Fibroblast of skin of right quadriceps (primary cell): ENCODE measurements at regions not wholly inside any gene's neighbourhood (a gene's known extent, or its start where the extent isn't known, plus 50 kb on each side); places are given as distances from the start of the nearest gene placed in this dataset.
"Not testable (repeated sequence)": the region's sequence is repeated elsewhere in the genome, so short reads cannot be mapped to it uniquely, and the experiment has no call there.

Experiments used
- DNase-seq: peaks from one replicate; pipeline ENCODE4 v3.0.0-alpha.2; 2013

DNA sequence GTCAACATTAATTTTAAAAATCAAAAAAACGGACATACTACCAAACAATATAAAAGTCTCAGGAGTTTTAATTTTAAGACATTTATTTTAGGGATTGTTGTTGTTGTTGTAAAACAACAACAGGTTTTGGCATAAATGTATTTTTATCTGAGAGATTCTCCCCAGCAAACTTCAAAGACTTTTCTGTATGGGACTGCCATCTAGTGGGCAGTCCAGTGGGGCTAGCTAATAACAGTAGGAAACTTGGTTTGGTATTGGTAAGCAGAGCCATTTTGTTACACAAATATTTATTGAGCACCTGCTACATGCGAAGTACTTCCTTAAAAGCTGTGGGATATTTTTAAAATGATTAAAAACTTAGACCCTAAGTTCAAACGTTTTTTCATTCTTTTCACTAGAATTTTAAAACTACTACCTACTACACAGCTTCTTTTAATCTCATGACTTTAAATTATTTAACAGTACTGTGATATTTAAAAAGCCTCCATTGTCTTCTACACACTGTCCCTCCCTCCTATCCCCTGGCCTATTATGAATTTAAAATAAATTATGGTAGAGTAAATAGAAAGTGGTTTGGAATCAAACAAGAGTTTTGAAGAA is 1028.4 kb upstream of the INTU start:
- DNase-seq: peak; percentile 54

DNA sequence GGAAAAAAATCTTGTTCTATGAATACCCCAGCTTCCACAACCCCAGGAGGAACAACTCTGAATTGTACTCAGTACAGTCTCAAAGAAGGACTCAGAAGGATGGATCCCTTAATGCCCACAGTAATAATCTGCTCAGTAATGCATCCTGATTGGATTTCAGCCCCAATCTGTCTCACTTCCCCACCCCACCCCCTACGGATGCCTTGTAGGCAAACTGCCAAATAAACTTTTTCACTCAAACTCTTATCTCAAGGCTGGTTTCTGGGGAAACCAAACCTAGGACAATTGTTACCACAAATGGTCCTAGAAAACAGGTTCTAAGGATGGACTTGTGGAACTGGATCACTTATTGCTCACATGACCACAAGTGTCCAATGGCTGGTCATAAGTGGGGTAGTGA is 1021.8 kb upstream of the INTU start:
- DNase-seq: no peak

DNA sequence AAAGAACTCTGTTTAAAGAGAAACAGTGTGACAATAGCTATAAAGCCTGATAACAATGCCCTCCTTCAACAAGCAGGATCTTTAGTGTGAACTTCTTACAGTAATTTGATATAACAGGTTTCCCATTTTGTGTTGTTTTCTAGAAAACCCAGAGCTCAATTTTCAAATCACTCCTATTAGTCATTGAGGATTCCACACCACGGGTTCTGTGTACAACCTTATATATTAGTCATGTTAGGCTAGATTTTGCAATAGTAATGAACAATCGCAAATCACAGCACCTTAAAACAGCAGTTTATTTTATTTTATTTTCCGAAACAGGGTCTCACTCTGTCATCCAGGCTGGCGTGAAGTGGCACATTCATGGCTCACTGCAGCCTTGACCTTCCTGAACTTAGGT is 1020.9 kb upstream of the INTU start:
- DNase-seq: peak; percentile 69

DNA sequence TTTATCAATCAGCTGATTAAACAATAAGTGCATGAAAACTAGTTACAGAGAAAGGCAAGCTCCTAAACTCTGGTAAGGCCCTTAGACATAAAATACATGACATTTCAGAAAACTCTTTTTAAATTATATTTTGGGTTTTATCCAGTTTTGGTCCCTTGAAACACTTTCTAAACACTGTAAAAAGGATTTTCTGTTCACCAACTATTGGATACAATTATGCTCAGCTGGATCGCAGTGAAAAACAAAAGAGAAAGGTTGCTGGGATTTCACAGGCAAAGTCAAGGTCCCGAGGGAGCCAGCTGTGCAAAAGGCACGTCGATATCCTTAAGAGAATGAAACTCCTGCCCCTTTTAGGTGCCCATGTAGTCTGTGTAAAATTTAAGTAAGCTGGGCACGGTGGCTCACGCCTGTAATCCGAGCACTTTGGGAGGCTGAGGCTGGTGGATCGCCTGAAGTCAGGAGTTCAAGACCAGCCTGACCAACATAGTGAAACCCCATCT is 1018.4 kb upstream of the INTU start:
- DNase-seq: no peak

DNA sequence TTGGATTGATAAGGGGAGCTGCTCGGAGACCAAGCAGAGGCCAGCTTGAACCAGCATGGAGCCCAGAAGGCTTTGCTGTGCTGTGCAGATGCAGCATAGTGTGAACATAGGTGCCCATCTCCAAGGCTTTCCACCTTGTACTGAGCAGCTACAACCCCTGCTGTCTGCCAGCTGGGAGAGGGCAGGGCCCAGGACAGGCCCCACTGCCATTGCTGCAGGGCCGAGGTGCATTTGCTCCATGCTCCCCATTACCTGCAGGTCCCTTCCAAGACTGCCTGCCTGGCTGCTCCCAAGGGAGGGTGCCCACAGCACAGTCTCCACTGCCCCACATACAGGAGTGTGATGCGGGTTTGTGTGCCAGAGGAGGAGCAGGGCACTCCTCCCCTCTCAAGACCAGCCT is 1016.0 kb upstream of the INTU start:
- DNase-seq: no peak

DNA sequence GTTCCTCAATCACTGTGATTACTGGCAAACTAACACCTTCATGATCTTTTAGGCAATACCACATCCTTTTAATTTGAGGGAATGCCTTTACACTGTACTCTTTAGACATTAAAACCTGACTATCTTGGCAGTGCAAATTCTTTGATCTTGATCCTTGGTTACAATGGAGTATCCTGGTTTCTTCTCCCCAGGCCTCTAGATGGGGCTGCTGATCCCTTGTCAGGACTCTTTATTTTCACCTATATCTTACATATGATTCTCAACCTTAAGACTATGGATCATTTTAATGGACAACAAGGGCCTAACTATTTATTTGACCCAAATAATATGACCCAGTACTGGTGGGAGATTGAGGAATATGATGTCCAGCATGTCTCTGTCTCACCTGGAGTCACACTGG is 1005.5 kb upstream of the INTU start:
- DNase-seq: peak; percentile 28

DNA sequence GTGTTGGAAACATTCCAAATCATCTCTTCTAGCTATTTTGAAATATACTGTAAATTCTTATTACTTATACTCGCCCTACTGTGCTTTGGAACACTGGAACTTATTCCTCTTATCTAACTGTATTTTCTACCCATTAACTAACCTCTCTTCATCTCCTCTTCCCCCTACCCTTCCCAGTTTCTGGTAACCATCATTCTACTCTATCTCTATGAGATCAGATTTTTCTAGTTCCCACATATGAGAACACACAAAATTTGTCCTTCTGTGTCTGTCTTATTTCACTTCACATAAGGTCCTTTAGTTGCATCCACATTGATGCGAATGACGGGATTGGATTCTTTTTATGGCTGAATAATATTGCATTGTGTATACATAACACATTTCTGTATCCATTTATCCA is 1003.8 kb upstream of the INTU start:
- no peak for DNase-seq

DNA sequence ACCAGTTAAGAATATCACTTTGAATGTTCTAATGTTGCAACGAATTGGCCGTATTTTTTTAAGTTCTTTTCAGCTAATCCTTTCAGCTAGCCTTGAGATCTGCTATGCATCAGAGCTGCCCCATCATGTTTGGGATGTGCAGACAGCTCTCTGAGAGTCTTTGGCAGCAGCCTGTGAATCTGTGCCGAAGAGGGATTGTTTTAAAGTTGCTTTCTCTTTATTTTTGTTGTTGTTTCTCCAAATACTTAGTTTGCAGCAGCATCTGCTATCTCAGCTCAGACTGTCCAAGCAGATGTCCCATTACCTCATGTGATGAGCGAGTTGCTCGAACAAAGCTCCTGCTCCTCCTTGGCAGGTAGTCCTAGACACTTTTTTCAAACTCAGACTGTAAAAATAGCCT is 1002.5 kb upstream of the INTU start:
- DNase-seq: peak; percentile 23

DNA sequence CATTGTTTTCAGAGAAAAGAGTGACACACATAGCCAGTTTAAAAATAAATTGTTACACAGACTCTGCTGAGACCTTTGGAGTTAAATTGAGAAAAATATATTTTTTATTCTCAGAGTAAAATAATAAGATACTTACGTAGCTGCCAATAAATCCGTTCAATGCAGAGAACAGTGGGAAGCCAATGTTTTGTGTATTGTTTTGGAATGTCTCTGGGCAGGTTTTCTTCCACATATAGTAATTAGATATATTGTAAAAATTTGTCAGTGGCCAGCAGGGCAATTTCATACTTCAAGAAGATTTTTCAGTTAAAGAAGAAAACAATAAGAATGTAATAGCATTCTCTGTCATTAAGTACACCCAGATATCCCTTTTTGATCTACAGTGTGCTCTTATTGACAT is 999.5 kb upstream of the INTU start:
- no peak for DNase-seq

DNA sequence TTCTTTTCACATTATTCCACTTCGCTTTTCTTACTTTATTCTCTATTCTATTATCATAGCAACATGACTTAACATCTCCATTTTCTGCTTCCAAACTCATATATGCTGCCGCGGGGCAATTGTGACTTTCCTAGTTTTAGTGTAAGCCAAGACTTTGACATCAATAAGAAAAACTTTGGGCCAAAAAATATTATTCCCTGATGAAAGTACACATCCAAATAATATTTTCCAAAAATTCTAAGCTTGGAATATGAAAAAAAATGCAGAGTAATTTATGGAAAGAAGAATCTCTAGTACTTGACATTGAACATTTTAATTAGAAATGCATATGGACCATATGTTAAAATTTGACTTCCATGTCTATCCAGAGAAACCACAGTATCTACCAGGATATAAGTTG is 995.1 kb upstream of the INTU start:
- DNase-seq: no peak

DNA sequence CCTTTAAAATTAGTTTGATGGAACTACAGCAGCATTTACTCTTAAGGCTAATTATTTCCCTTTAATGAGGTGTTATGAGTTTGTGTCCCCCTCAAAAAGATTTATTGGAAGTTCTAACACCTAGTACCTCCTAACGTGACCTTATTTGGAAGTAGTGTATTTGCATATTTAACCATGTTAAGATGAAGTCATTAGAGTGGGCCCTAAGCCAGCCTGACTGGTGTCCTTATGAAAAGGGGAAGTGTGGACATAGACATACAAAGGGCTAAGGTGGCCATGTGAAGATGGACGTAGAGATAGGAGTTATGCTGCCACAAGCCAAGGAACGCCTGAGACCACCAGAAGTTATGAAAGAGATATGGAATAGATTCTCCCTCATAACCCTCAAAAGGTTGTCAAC is 985.4 kb upstream of the INTU start:
- DNase-seq: no peak

DNA sequence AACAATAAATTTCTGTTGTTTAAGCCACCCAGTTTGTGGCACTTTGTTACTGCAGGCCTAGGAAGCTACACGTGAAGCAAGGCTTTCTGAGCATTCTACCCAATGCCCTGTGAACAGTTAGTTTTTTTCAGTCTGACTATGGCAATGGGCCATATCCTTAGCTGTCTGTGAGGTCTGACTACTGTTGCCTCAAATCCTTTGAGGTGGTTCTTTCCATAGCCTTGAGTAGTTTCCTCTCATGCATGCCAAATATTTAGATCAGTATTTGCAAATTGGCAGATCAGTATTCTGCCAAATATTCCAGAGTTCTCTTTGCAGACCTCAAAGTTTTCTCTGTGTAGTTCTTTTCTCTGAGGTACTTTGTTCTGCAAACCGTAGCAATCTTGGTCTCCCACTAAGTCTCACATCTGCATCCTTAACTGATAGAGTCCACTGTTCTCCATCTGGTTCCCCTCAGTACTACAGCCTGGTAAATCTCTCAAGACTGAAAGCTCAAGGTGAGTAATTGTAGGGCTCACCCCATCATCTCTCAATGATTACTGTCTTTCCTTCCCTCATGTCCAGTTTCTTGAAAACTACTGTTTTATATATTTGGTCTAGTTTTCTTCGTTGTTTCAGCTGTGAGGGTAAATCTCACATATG is 984.9 kb upstream of the INTU start:
- peak; percentile 67 for DNase-seq

DNA sequence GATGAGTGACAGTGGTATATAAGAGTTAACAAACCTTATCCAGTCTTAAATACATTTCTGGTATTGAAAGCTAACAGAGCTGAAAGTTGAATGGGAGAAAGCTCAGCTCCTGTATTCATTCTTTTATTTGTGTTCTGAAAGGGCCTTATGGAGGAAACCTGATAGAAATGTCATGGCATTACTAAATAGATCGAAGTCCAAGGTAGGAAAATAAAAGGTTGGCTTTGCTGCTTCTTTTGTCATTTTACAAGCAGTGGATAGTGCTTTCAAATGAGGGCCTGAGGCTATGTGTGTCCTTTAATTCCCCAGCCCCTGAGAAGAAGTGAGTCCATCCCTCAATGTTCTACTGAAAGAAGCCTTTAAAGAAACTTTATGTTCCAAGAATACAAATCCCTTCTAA is 974.3 kb upstream of the INTU start:
- DNase-seq: no peak

DNA sequence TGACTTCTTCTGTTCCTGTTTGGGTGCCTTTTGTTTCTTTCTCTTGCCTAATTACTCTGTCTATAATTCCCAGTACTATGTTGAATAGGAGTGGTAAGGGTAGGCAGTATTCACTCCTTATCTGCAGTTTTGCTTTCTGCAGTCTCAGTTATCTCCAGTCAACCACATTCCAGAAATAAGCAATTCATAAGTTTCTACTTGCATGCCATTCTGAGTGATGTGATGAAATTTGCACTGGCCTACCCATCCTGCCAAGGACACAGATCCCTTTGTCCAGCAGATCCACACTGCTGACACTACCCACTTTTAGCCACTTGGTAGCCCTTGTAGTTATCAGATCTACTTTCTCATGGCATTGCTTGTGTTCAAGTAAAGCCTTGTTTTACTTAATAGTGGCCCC is 971.6 kb upstream of the INTU start:
- no peak for DNase-seq

DNA sequence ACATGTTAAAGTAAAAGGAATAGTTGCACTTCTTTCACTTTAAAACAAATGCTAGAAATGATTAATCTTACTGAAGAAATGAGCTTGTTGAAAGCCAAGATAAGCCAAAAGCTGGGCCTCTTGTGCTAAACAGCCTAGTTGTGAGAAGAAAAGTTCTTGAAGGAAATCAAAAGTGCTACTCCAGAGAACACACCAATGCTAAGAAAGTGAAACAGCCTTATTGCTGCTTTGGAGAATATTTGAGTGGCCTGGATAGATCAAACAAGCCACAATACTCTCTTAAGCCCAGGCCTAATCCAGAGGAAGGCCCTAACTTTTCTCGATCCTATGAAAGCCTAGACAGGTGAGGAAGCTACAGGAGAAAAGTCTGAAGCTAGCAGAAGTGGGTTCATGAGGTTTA is 967.9 kb upstream of the INTU start:
- no peak for DNase-seq

DNA sequence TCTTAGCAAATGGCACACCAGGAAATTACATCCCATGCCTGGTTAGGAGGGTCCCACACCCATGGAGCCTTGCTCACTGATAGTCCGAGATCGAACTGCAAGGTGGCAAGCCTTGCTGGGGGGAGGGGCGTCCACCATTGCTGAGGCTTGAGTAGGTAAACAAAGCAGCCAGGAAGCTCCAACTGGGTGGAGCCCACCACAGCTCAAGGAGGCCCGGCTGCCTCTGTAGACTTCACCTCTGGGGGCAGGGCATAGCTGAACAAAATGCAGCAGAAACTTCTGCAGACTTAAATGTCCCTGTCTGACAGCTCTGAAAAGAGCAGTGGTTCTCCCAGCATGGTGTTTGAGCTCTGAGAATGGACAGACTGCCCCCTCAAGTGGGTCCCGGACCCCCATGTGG is 962.7 kb upstream of the INTU start:
- not testable (repeated sequence) for DNase-seq

DNA sequence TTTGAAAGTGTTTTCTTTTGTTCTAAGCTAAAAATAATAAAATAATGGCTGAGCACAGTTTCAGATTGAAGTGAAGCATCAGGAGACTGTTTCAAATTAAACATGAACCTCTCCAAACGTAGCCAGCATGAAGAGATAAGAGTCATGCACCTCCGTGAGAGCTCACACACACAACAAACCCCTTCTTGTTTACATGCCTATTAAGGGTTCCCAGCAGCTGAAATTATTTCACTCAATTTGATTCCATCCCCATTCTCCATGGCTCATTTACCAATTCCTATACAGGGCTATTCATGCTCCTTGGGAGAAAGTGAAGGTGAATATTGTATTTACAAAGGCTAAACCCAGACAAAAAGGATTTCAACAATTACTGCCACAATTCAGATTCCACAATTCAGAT is 954.1 kb upstream of the INTU start:
- no peak for DNase-seq

DNA sequence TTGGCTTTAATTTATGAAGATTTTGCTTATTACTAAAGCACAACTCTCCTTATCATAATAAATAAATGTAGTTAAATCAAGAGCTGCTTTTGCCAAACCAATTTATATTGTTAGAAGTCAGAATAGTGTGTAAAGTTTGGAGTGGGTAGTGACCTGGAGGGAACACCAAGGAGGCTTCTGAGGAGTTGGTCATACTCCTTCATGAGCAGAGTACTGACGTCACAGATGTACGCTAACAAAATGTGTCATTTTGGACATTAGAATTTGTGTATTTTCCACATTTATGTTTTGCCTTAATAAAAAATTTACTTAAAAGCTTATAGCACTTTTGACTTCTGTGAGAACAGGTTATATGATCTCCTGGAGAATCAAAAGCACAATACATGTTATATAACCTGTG is 953.5 kb upstream of the INTU start:
- no peak for DNase-seq

DNA sequence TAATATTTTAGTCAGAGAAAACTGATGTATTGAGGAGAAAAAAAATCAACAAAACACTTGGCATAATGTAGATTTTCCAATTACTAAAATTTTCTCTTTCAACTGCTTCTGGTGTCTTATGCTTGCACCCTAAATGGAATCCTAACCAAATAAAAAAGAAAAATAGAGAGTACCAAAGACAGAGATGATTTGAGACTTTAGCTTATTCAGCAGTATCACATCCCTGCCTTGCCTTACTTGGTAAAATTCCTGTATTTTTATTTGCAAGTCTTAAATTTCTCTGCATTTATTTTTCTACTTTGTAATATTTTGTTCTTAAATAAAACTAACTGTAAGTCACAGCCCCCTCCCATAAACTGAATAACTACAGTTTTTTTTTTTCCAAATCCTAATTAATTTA is 950.5 kb upstream of the INTU start:
- DNase-seq: no peak

DNA sequence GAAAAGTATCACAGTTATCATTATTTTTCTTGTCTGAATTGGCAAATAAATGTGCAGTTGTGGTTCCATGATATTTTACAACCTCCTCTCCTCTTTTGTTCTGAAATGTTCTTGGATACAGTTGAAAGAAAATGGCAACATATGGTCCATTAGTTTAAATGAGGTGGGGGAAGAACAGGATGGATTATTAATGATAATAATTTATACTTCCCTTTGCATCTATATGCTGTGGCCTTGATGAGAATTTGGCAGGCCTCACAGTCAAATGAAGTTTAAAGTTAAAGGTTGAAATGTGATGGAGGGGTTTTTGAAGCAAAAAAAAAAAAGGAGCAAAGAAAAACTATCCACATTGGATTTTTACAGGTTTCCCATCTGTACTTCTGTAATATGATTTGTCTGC is 946.3 kb upstream of the INTU start:
- DNase-seq: no peak

DNA sequence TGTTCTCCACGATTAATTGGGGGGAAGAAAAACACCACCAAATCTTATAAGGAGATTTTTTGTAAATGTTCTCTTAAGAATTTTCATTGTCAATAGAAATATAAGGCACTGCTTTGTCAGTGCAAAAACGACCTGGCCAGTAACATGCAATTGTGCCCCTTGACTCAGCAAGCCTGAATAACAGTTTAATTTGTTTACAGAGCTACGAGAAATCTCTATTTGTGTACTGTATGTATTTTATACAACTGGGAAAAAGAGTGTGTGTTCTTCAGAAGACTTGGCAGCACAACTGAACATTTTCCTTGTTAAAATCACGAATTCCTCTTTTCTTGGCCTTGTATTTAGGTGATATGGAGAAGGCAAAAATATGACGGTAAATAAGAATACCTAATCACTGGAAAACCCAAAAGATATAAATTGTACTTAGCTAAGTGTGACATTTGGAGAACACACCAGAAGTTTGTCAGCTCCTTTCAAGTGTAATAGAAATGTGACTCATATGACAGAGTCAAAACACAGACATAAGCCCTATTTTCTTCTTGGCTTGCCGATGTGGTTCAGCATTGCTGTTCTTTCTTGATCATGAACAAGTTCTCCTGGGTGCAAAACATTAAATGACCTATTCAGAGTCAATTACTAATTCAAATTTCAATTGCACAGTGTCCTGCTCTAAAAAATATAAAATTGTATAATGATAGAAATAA is 945.0 kb upstream of the INTU start:
- DNase-seq: peak; percentile 7

DNA sequence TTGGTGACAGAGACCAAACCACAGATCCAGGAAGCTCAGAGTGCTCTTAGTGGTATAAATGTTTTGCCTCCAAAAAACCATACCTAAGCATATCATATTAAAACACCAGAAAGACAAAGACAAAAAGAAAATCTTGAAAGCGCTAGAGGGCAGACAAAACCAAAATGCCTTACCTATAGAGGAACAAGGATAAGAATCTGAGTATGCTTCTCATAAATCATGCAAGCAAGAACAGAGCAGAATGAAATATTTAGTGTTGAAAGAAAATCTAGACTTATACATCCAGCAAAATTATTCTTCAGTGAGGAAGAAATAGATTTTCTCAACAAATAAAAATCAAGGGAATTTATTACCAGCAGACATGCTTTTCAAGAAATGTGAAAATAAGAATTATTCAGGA is 941.0 kb upstream of the INTU start:
- no peak for DNase-seq

DNA sequence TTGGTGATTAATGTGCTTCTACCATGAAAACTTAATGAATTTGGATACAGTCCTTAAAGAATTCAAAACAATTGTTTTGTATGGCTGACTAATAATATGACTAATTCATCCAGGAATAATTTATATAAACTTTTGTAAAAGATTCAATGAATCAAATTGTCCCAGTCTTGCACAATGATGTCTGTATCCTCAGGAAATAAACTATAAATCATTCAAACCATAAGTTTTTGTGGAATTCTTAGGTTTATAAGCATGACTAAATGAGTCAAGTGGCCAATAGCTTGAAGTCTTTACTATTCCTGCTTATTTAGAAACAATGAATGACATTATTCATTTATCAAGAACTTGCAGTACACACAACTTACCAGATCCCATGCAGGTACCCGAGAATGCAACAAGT is 935.0 kb upstream of the INTU start:
- peak; percentile 89 for DNase-seq

DNA sequence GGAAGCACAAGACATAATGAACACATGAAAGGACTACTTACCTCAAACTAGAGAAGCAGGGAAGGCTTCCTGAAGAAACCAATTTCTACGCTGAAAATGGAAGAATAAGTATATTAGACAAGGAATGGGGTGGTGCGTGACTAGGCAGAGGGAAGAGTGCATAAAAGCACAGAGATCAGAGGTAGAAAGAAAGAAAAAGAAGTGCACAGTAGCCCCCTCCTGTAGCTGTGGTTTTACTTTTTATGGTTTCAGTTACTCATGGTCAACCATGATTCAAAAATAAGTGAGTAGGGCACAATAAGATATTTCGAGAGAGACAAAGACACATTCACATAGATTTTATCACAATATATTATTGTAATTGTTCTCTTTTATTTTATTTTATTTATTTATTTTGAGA is 934.5 kb upstream of the INTU start:
- no peak for DNase-seq

DNA sequence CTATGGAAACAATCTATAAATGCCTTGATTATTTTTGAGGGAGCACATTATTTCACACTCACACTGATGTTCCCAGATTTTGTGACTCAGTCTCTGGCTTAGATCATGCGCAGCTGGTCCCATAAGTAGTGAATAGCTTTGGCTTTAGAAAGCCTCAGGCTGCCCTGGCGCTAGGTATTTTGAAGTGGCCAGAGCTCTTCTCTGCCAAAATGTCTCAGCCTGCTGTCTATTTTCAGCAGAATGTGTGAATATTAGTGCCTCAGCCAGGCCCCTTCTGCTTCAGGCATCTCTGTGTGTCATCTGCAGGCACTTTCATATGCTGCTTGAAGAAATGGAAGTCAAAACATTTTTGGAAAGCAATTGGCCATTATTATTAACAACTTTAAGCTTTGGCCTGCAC is 931.0 kb upstream of the INTU start:
- DNase-seq: peak; percentile 67
